Thoracic aorta (tissue), 2 donors: ENCODE measurements at regions not wholly inside any gene's neighbourhood (a gene's known extent, or its start where the extent isn't known, plus 50 kb on each side); places are given as distances from the start of the nearest gene placed in this dataset.

Experiments
- ATAC-seq: fragments of 150-250 bp; one replicate; pipeline ENCODE4 v1.8.0; 2017; ENCODE audit warnings: low read depth; ENCODE audit not compliant: insufficient number of reproducible peaks, low FRiP score
- DNase-seq: peaks from one replicate; pipeline ENCODE4 v3.0.0-alpha.2; 2020; ENCODE audit warnings: low spot score
- H3K27ac ChIP-seq, 2 donors: fragments of 200-600 bp; sonication (generic); 1 replicate in 1 of 2; 2 replicates in 1 of 2; pipeline ENCODE4 v1.5.1; 2016; ENCODE audit warnings: mild to moderate bottlenecking in 2 of 2, moderate library complexity in 2 of 2
- H3K27me3 ChIP-seq: fragments of 200-600 bp; sonication (generic); replicated peaks from 2 replicates; pipeline ENCODE4 v1.6.0; 2016; ENCODE audit warnings: mild to moderate bottlenecking; ENCODE audit not compliant: insufficient read depth
- H3K36me3 ChIP-seq: fragments of 200-600 bp; sonication (generic); one replicate; pipeline ENCODE4 v1.5.1; 2016
- H3K4me1 ChIP-seq, 2 donors: fragments of 200-600 bp; sonication (generic); 1 replicate in 1 of 2; 2 replicates in 1 of 2; pipeline versions ENCODE4 v1.5.1 to v1.6.0; 2016; ENCODE audit warnings: low read depth in 2 of 2, mild to moderate bottlenecking in 1 of 2; ENCODE audit not compliant: control insufficient read depth in 1 of 2
- H3K4me3 ChIP-seq: fragments of 200-600 bp; sonication (generic); 2 replicates; pipeline ENCODE4 v1.5.1; 2016; ENCODE audit warnings: mild to moderate bottlenecking
- H3K9me3 ChIP-seq: fragments of 200-600 bp; sonication (generic); 2 replicates; pipeline ENCODE4 v1.5.1; 2016
- TF ChIP-seq, protein P1 (sequence below): fragments of 200-600 bp; sonication (generic); IDR thresholded peaks from one replicate; pipeline ENCODE4 v1.5.1; 2019; ENCODE audit warnings: antibody characterized with exemption

DNA sequence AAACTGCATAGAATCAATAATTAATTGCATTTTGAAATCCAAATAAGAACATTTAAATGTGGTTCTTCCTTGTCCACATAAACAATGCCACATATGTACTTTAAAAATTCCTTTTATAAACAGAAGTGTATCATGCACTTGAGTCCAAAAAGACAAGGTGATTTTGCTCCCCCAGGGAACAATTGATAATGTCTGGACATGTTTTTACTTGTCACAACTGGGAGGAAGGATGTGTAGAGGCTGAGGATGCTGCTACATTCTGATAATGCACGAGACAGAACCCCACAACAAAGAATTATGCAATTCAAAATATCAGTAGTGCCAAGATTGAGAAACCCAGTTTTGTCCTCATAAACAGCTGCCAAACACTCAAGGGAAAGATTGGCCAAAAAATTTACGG, 181.1 kb upstream of the ISL1 start:
- Histone ChIP-seq H3K9me3 (no peaks in the 10 kb centered on the region), H3K27ac (no peak overlapping the region), H3K27me3 (no peaks in the 10 kb centered on the region), H3K4me1 (no peaks in the 10 kb centered on the region), H3K36me3 (no peaks in the 10 kb centered on the region), H3K4me3 (no peak overlapping the region)
- DNase-seq (no peak), ATAC-seq (no peak)
- TF ChIP-seq, protein P1, sequence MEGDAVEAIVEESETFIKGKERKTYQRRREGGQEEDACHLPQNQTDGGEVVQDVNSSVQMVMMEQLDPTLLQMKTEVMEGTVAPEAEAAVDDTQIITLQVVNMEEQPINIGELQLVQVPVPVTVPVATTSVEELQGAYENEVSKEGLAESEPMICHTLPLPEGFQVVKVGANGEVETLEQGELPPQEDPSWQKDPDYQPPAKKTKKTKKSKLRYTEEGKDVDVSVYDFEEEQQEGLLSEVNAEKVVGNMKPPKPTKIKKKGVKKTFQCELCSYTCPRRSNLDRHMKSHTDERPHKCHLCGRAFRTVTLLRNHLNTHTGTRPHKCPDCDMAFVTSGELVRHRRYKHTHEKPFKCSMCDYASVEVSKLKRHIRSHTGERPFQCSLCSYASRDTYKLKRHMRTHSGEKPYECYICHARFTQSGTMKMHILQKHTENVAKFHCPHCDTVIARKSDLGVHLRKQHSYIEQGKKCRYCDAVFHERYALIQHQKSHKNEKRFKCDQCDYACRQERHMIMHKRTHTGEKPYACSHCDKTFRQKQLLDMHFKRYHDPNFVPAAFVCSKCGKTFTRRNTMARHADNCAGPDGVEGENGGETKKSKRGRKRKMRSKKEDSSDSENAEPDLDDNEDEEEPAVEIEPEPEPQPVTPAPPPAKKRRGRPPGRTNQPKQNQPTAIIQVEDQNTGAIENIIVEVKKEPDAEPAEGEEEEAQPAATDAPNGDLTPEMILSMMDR = no peak

DNA sequence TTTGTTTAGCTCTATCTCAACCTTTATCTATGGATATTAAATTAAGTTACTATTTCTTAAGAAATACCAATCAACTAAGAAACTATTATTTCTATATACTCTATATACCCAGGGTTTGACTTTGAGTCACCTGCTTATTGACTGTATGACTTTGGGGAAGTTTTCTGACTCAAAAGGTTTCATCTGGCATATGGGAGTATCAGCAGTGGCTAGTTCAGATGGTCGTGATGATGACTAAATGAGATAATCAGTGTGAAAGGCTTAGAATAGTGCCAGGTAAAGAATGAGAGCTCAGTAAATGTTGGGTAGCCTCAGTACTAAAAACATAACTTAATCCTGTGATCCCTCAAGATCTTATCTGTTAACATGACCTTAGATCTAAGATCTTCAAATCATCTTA, 179.7 kb upstream of the ISL1 start:
- H3K4me1 ChIP-seq = no peaks in the 10 kb centered on the region
- ATAC-seq (no peak), DNase-seq (no peak)
- H3K27ac ChIP-seq = no peak overlapping the region
- H3K9me3 ChIP-seq = no peaks in the 10 kb centered on the region
- H3K27me3 ChIP-seq = no peaks in the 10 kb centered on the region
- TF ChIP-seq, protein P1 = no peak
- H3K4me3 ChIP-seq = no peak overlapping the region
- no peaks in the 10 kb centered on the region for H3K36me3 ChIP-seq

DNA sequence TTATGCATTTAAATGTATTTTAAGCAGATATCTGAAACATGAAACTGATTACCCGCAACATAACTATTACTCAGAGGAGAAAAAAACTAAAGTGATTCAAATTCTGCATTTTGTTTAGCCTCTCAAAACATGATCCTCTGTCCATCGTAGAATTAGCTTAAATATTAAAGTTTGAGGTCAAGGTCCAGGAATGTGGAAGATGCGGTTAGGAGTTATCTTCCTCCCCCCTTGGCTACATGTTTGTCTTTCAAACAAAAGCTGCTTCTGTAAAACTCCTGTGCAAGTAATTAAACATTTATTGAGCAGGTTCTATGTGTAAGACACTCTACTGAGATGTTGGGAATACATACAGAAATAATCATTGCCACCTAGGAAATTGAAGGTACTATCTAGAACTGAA, 175.0 kb upstream of the ISL1 start:
- ATAC-seq (no peak), DNase-seq (no peak)
- H3K9me3 ChIP-seq = no peaks in the 10 kb centered on the region
- no peaks in the 10 kb centered on the region for H3K27me3 ChIP-seq
- no peak overlapping the region for H3K27ac ChIP-seq
- H3K4me1 ChIP-seq = no peaks in the 10 kb centered on the region
- TF ChIP-seq, protein P1 = no peak
- no peak overlapping the region for H3K4me3 ChIP-seq
- no peaks in the 10 kb centered on the region for H3K36me3 ChIP-seq

DNA sequence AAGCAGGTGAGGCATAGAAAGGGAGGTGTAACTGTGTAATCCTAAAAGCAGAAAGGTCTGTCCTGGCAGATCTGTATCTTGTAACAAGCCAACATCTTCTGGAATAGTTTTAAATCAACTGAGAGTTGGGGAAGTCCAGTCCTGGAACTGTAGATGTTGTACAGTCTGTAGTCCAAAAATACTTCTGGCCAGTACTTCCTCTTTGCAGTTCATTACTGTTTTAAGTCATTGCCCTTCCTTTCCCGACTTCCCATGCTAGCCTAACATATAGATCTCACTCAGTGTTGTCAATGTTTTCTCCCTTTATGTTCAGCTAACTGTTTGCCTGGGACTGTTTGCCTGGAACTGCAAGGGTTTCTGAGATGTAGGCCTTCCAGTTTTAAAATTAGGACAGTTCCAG, 168.5 kb upstream of the ISL1 start:
- TF ChIP-seq, protein P1 = no peak
- H3K27ac ChIP-seq = no peak overlapping the region
- DNase-seq (no peak), ATAC-seq (no peak)
- no peaks in the 10 kb centered on the region for H3K36me3 ChIP-seq
- no peaks in the 10 kb centered on the region for H3K9me3 ChIP-seq
- no peaks in the 10 kb centered on the region for H3K4me1 ChIP-seq
- no peaks in the 10 kb centered on the region for H3K27me3 ChIP-seq
- H3K4me3 ChIP-seq = no peak overlapping the region

DNA sequence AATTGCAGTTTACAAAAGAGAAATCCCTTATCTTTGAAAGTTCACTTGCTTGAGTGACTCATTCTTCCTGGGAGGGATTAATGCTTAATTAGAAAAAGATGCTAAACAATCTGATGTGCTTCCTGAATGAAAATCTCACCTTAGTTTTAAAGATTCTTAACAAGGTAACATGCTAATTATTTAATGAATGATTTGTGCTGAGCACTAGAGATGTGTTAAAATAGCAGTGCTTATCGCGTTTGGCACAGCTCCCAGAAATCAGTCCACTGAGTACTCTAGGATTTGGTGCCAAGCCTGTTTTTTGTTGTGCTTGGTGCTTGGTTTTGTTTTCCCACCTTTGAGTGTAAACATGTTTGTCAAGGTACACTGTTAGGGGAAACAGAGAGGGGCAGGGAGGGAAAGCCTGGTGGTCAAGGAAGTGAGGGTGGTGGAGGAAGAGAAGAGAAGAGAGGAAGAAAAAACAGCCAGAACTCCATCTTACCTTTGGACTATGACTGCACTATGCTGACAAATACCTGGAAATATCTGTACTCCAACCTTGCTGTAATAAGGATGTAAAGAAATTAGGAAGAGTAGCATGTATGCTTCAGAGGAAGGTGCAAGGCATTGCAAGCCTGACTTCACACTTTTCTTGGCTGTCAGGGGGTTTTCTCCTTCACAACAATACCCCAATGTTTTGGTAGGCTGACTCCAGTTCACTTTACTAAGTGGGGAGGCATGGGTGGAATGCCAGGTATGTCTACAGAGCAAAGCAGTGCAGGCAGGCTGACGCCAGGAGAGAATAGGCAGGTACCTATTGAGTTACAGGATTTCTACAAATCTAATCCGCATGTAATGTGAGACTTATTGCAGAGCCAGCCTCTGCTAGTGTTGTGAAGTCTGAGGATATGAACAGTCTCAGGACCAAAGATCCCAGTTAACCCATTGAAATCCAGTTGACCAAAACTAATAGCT, 157.2 kb upstream of the ISL1 start:
- Histone ChIP-seq H3K27me3 (no peaks in the 10 kb centered on the region), H3K27ac (no peak overlapping the region), H3K4me3 (no peak overlapping the region), H3K36me3 (no peaks in the 10 kb centered on the region), H3K9me3 (peaks cover 4% of the 10 kb centered on the region), H3K4me1 (no peaks in the 10 kb centered on the region)
- DNase-seq (no peak), ATAC-seq (no peak)
- TF ChIP-seq, protein P1 = no peak
